A673 (cell line): ENCODE measurements at regions not wholly inside any gene's neighbourhood (a gene's known extent, or its start where the extent isn't known, plus 50 kb on each side); places are given as distances from the start of the nearest gene placed in this dataset.

Experiments
- EZH2 ChIP-seq: fragments of 200-600 bp; sonication (generic); IDR thresholded peaks from 2 replicates; pipeline ENCODE4 v1.6.1; 2017; ENCODE audit warnings: borderline replicate concordance, low read depth, mild to moderate bottlenecking, mixed read lengths, antibody characterized with exemption, low read length; ENCODE audit not compliant: poor library complexity, severe bottlenecking
- TF ChIP-seq, protein P1 (sequence below): fragments of 300-800, 200-600 bp; sonication (generic); conservative IDR thresholded peaks from 2 replicates; pipeline ENCODE4 v1.5.1; 2017; ENCODE audit warnings: low read depth, mild to moderate bottlenecking, antibody characterized with exemption, low read length, moderate library complexity, mixed read lengths

GRCh38 chrX:39065051-39065871 is 264.0 kb downstream of the MID1IP1 start:
- TF ChIP-seq, protein P1, sequence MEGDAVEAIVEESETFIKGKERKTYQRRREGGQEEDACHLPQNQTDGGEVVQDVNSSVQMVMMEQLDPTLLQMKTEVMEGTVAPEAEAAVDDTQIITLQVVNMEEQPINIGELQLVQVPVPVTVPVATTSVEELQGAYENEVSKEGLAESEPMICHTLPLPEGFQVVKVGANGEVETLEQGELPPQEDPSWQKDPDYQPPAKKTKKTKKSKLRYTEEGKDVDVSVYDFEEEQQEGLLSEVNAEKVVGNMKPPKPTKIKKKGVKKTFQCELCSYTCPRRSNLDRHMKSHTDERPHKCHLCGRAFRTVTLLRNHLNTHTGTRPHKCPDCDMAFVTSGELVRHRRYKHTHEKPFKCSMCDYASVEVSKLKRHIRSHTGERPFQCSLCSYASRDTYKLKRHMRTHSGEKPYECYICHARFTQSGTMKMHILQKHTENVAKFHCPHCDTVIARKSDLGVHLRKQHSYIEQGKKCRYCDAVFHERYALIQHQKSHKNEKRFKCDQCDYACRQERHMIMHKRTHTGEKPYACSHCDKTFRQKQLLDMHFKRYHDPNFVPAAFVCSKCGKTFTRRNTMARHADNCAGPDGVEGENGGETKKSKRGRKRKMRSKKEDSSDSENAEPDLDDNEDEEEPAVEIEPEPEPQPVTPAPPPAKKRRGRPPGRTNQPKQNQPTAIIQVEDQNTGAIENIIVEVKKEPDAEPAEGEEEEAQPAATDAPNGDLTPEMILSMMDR, result no peak
- TF ChIP-seq EZH2, result no peak
